K562 (cell line): ENCODE measurements at regions not wholly inside any gene's neighbourhood (a gene's known extent, or its start where the extent isn't known, plus 50 kb on each side); places are given as distances from the start of the nearest gene placed in this dataset.

Experiments
- ATAC-seq: fragments of 200-7000 bp; cut with Tn5 transposase; 3 replicates; pipeline ENCODE4 v1.9.1; 2020; ENCODE audit warnings: moderate library complexity
- BruUV-seq: library from RNA; stranded (reverse); fragments of 400-500 nt; replicated peaks from 2 replicates; lab custom pipeline; 2021; lab: Mats Ljungman, UMichigan
- CTCF ChIA-PET: fragments of 300-600 bp; formaldehyde crosslinking; extraction: SDS; loops from one replicate; lab custom pipeline; 2021; ENCODE audit warnings: low intra/inter-chr PET ratio; lab: Yijun Ruan, JAX
- POLR2A ChIA-PET: fragments of 300-600, 350-650 bp; sonication (Branson Sonifier 250); formaldehyde crosslinking; extraction: SDS; loops from one replicate; lab custom pipeline; 2021; ENCODE audit warnings: antibody characterized with exemption, inconsistent platforms; lab: Yijun Ruan, JAX
- DNase-seq, 4 experiments: peaks; one replicate each; pipeline versions ENCODE4 v3.0.0 to v3.0.0-alpha.2; 2011 to 2018; ENCODE audit warnings: low spot score in 3 of 4, mixed read lengths in 3 of 4; ENCODE audit errors: extremely low read depth in 1 of 4
- FAIRE-seq: peaks from 2 replicates; lab custom pipeline; 2011; peaks lifted over from hg19 to GRCh38; lab: Jason Lieb, UNC
- H2AFZ ChIP-seq: 2 replicates; pipeline ENCODE4 v1.6.0; 2011; ENCODE audit warnings: low read depth, low read length, control low read depth, inconsistent platforms
- H3K27ac ChIP-seq: fragments of 200-600 bp; 3 replicates; pipeline ENCODE4 v1.8.0; 2011; ENCODE audit warnings: low read depth, mild to moderate bottlenecking, control low read depth, inconsistent platforms, low read length, moderate library complexity, mixed read lengths; ENCODE audit errors: extremely low read depth
- H3K27me3 ChIP-seq, 2 experiments: fragments of 300-600 bp in 1 of 2; 2 replicates in 1 of 2; 3 replicates in 1 of 2; pipeline versions ENCODE4 v1.6.0 to v1.8.0; 2011; ENCODE audit warnings: inconsistent platforms in 2 of 2, low read length in 2 of 2, mild to moderate bottlenecking in 1 of 2, mixed read lengths in 1 of 2, moderate library complexity in 1 of 2; ENCODE audit not compliant: control insufficient read depth in 2 of 2, insufficient read depth in 2 of 2
- H3K36me3 ChIP-seq: fragments of 300-600 bp; 3 replicates; pipeline ENCODE4 v1.8.0; 2011; ENCODE audit warnings: mild to moderate bottlenecking, low read length, inconsistent platforms; ENCODE audit not compliant: control insufficient read depth, insufficient read depth
- H3K4me1 ChIP-seq, 2 experiments: fragments of 200-600 bp in 1 of 2; replicated peaks in 1 of 2; 2 replicates in 1 of 2; 3 replicates in 1 of 2; pipeline versions ENCODE4 v1.5.1 to v1.8.0; 2011; ENCODE audit warnings: inconsistent platforms in 2 of 2, low read length in 2 of 2, mild to moderate bottlenecking in 1 of 2, mixed read lengths in 1 of 2, moderate library complexity in 1 of 2; ENCODE audit not compliant: control insufficient read depth in 2 of 2, insufficient read depth in 2 of 2
- H3K4me2 ChIP-seq: 2 replicates; pipeline ENCODE4 v1.6.1; 2011; ENCODE audit warnings: low read length, control low read depth, inconsistent platforms, mixed read lengths; ENCODE audit not compliant: insufficient read depth
- H3K4me3 ChIP-seq: fragments of 200-600 bp; sonication (generic), shearing (Covaris generic); 2 replicates; pipeline ENCODE4 v1.5.1; 2016; ENCODE audit warnings: control low read depth, inconsistent platforms
- H3K79me2 ChIP-seq: fragments of 200-600 bp; 3 replicates; pipeline ENCODE4 v1.8.0; 2011; ENCODE audit warnings: low read length, inconsistent platforms; ENCODE audit not compliant: control insufficient read depth, insufficient read depth
- H3K9ac ChIP-seq, 2 experiments: 2 replicates each; pipeline versions ENCODE4 v1.6.0 to v1.6.1; 2011; ENCODE audit warnings: low read depth in 2 of 2, low read length in 2 of 2, control low read depth in 1 of 2, inconsistent platforms in 1 of 2, mild to moderate bottlenecking in 1 of 2, mixed read lengths in 1 of 2; ENCODE audit not compliant: insufficient read depth in 1 of 2
- H3K9me1 ChIP-seq: one replicate; pipeline ENCODE4 v1.6.0; 2011; ENCODE audit warnings: inconsistent platforms, mild to moderate bottlenecking, low read length, moderate library complexity; ENCODE audit not compliant: control insufficient read depth, insufficient read depth
- H3K9me3 ChIP-seq: replicated peaks from 2 replicates; pipeline ENCODE4 v1.5.1; 2011; ENCODE audit warnings: low read depth, low read length, inconsistent platforms; ENCODE audit not compliant: control insufficient read depth, insufficient read depth
- H4K20me1 ChIP-seq: replicated peaks from 2 replicates; pipeline ENCODE4 v1.6.1; 2011; ENCODE audit warnings: low read length, inconsistent platforms, mixed read lengths; ENCODE audit not compliant: control insufficient read depth, insufficient read depth
- ARID1B ChIP-seq: fragments of 450-650 bp; IDR thresholded peaks from 2 replicates; pipeline ENCODE4 v1.6.1; 2016; ENCODE audit warnings: antibody characterized with exemption, mild to moderate bottlenecking, inconsistent platforms
- BRF1 ChIP-seq: IDR thresholded peaks from 3 replicates; pipeline ENCODE4 v1.6.1; 2011; ENCODE audit warnings: borderline replicate concordance, mild to moderate bottlenecking; ENCODE audit not compliant: insufficient read length; ENCODE audit errors: extremely low read depth
- DACH1 ChIP-seq: fragments of 450-650 bp; IDR thresholded peaks from 2 replicates; pipeline ENCODE4 v1.6.1; 2018; ENCODE audit not compliant: partially characterized antibody
- FOXA1 ChIP-seq: fragments of 450-650 bp; IDR thresholded peaks from 2 replicates; pipeline ENCODE4 v1.6.1; 2016; ENCODE audit warnings: mild to moderate bottlenecking, borderline replicate concordance
- MYBL2 ChIP-seq, 2 experiments: fragments of 450-650 bp in 1 of 2; sonication (generic) in 1 of 2; formaldehyde crosslinking in 1 of 2; IDR thresholded peaks; 2 replicates each; pipeline versions ENCODE4 v1.6.1 to v1.8.1; 2017 to 2022; ENCODE audit warnings: borderline replicate concordance in 1 of 2, inconsistent platforms in 1 of 2, low read depth in 1 of 2, mild to moderate bottlenecking in 1 of 2, missing genetic modification reagents in 1 of 2, moderate library complexity in 1 of 2
- PML ChIP-seq: IDR thresholded peaks from 2 replicates; pipeline ENCODE4 v1.6.1; 2012; ENCODE audit warnings: low read length, inconsistent platforms
- POLR2AphosphoS2 ChIP-seq: IDR thresholded peaks from 2 replicates; pipeline ENCODE4 v1.6.1; 2012; ENCODE audit warnings: low read length, improper control_type of control experiment
- POLR2G ChIP-seq: fragments of 200-400 bp; formaldehyde crosslinking; IDR thresholded peaks from 2 replicates; pipeline ENCODE4 v1.6.1; 2017; ENCODE audit warnings: low read depth, mild to moderate bottlenecking, antibody characterized with exemption, low read length, moderate library complexity
- POLR3G ChIP-seq: IDR thresholded peaks from 2 replicates; pipeline ENCODE4 v1.6.1; 2011; ENCODE audit not compliant: insufficient read length, insufficient replicate concordance; ENCODE audit errors: extremely low read depth
- RNF2 ChIP-seq: sonication (generic); IDR thresholded peaks from 2 replicates; pipeline ENCODE4 v1.6.1; 2016
- TEAD1 ChIP-seq, 2 experiments: fragments of 450-650 bp in 1 of 2; sonication (generic) in 1 of 2; formaldehyde crosslinking; IDR thresholded peaks; 2 replicates each; pipeline versions ENCODE4 v1.4.0 to v1.8.0; 2020 to 2022; ENCODE audit warnings: mild to moderate bottlenecking in 2 of 2, missing genetic modification reagents in 1 of 2
- ZNF134 ChIP-seq: fragments of 250-450 bp; sonication (Bioruptor Pico); conservative IDR thresholded peaks from 2 replicates; pipeline ENCODE4 v1.4.0; 2020
- ZNF175 ChIP-seq: fragments of 200-800 bp; sonication (Bioruptor generic); IDR thresholded peaks from 2 replicates; pipeline ENCODE4 v1.6.1; 2016; ENCODE audit warnings: low read depth, mild to moderate bottlenecking, missing genetic modification characterization, missing compliant biosample characterization
- WGBS: fragments of 100-300 bp; shearing (Covaris generic); methylation state at CpG from one replicate; pipeline ENCODE4 v1.1.6; 2016; ENCODE audit warnings: low coverage, mixed read lengths; ENCODE audit not compliant: insufficient coverage; ENCODE audit errors: missing lambda C conversion rate; 5-methylcytosine and 5-hydroxymethylcytosine counted together
- in situ Hi-C: fragments of 300-500 bp; cut with MboI; formaldehyde crosslinking; loops from 4 replicates; pipeline ENCODE4 v1.15.0; 2018; ENCODE audit warnings: inconsistent platforms, mixed read lengths
- intact Hi-C: fragments of 100-400 bp; cut with micrococcal nuclease; formaldehyde crosslinking; loops from 2 replicates; pipeline ENCODE4 v1.14.2; 2022
- TF ChIP-seq, protein P1 (sequence below): IDR thresholded peaks from 2 replicates; pipeline ENCODE4 v1.6.1; 2014; ENCODE audit warnings: antibody characterized with exemption
- TF ChIP-seq, protein P2 (sequence below): fragments of 200-400 bp; formaldehyde crosslinking; IDR thresholded peaks from 2 replicates; pipeline ENCODE4 v1.6.1; 2017; ENCODE audit warnings: mild to moderate bottlenecking, low read depth, low read length, moderate library complexity

DNA sequence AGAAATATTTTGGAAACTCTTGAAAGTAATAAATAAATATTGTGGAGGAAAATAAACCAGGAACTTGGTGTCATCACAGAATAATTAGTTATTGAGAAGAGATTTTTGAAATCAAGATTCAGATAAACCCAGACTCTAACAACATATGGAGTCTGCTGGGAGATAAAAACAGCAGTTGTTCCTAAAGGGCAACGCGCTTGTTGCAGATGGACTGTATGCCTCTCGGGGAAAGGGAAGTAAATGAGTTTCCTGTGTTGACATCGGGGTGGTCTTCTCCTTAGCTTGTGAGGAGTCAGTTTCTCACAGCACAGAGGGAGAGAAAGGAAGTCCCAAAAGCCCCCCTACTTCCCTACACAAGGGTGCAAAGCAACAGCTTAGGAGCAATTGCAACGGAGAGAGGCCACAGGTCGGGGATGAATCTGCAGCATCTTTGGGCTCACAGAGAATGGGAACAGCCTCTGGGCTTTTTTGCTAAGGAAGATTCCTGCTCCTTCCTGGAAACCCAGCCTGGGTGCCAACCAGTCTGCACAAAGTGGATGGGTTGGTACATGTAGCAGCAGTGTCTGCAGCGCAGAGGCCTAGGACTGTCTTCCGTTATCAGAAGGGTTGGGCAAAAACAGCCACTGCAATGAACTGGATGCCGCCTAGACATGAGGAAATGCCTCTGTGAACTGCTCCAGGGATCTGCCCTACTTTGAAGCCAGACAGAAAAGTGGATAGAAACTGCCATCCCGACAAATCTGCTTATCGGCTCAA is 603.0 kb upstream of the NRSN1 start:
- CTCF ChIA-PET = no interaction called here
- in situ Hi-C loops = no loop called here
- BruUV-seq = no TSS peak

More for the DNA sequence above, 603.0 kb upstream of the NRSN1 start:
- no peaks in the 10 kb centered on the region for H3K79me2 ChIP-seq
- no peaks in the 10 kb centered on the region for H3K4me1 ChIP-seq
- DNase-seq = no peak
- under 1% methylated on average over 11 of the region's 11 CpGs for WGBS
- H2AFZ ChIP-seq = no peak overlapping the region
- no peaks in the 10 kb centered on the region for H3K9me1 ChIP-seq
- H3K4me3 ChIP-seq = no peak overlapping the region
- POLR2A ChIA-PET = no interaction called here
- H3K27me3 ChIP-seq = no peaks in the 10 kb centered on the region
- no peaks in the 10 kb centered on the region for H3K36me3 ChIP-seq
- no peak overlapping the region for H3K4me2 ChIP-seq
- intact Hi-C loops = no loop called here
- ATAC-seq = no peak
- no peak for FAIRE-seq
- no peak for TF ChIP-seq MYBL2 (IDR thresholded peaks at IDR 0.05; ENCODE audit: low read depth)
- TF ChIP-seq MYBL2 (CRISPR knock-in tag; IDR thresholded peaks at IDR 0.05; ENCODE audit: borderline replicate concordance) = no peak
- TF ChIP-seq POLR2AphosphoS2 = no peak
- no peak for TF ChIP-seq TEAD1 (CRISPR knock-in tag; IDR thresholded peaks at IDR 0.05)
- no peak for TF ChIP-seq ARID1B
- no peak for TF ChIP-seq PML
- TF ChIP-seq POLR3G = no peak
- TF ChIP-seq RNF2 = no peak
- TF ChIP-seq, protein P1, sequence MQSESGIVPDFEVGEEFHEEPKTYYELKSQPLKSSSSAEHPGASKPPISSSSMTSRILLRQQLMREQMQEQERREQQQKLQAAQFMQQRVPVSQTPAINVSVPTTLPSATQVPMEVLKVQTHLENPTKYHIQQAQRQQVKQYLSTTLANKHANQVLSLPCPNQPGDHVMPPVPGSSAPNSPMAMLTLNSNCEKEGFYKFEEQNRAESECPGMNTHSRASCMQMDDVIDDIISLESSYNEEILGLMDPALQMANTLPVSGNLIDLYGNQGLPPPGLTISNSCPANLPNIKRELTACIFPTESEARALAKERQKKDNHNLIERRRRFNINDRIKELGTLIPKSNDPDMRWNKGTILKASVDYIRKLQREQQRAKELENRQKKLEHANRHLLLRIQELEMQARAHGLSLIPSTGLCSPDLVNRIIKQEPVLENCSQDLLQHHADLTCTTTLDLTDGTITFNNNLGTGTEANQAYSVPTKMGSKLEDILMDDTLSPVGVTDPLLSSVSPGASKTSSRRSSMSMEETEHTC = no peak
- TF ChIP-seq ZNF134 (CRISPR knock-in tag) = no peak
- TF ChIP-seq, protein P2, sequence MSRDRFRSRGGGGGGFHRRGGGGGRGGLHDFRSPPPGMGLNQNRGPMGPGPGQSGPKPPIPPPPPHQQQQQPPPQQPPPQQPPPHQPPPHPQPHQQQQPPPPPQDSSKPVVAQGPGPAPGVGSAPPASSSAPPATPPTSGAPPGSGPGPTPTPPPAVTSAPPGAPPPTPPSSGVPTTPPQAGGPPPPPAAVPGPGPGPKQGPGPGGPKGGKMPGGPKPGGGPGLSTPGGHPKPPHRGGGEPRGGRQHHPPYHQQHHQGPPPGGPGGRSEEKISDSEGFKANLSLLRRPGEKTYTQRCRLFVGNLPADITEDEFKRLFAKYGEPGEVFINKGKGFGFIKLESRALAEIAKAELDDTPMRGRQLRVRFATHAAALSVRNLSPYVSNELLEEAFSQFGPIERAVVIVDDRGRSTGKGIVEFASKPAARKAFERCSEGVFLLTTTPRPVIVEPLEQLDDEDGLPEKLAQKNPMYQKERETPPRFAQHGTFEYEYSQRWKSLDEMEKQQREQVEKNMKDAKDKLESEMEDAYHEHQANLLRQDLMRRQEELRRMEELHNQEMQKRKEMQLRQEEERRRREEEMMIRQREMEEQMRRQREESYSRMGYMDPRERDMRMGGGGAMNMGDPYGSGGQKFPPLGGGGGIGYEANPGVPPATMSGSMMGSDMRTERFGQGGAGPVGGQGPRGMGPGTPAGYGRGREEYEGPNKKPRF = no peak
- TF ChIP-seq DACH1 = no peak
- no peak for TF ChIP-seq POLR2G
- no peak for TF ChIP-seq BRF1
- TF ChIP-seq ZNF175 (CRISPR knock-in tag) = no peak
- TF ChIP-seq FOXA1 = no peak
- H4K20me1 ChIP-seq = no peaks in the 10 kb centered on the region
- H3K27ac ChIP-seq = no peak overlapping the region
- H3K9ac ChIP-seq = no peak overlapping the region
- 0 out of 2 replicates have a peak, but pooled peaks cover 3% of the 10 kb centered on the region for H3K9me3 ChIP-seq
